ENCODE measurements at regions not wholly inside any gene's neighbourhood (a gene's known extent, or its start where the extent isn't known, plus 50 kb on each side); places are given as distances from the start of the nearest gene placed in this dataset.

GRCh38 chr2:168371273-168372019, 84.6 kb upstream of the CERS6 start:
- DNase-seq = no peak
- peaks cover 0 to 2% (median 0%) of the 10 kb centered on the region in 3 donors for H3K27me3 Mint-ChIP-seq (ENCODE audit: low read depth in 3 of 3)
- peaks cover 0 to 2% of the 10 kb centered on the region in 2 donors for H3K9me3 ChIP-seq (replicated peaks in 1 of 2; ENCODE audit: control insufficient read depth in 1 of 2, insufficient read depth in 1 of 2, low read length in 2 of 2)
- intact Hi-C loops (cut with micrococcal nuclease) = no loop called here
- H3K27ac Mint-ChIP-seq = peak overlapping the region in 1 of 7 donors; percentile 66
- TF ChIP-seq, protein P1, sequence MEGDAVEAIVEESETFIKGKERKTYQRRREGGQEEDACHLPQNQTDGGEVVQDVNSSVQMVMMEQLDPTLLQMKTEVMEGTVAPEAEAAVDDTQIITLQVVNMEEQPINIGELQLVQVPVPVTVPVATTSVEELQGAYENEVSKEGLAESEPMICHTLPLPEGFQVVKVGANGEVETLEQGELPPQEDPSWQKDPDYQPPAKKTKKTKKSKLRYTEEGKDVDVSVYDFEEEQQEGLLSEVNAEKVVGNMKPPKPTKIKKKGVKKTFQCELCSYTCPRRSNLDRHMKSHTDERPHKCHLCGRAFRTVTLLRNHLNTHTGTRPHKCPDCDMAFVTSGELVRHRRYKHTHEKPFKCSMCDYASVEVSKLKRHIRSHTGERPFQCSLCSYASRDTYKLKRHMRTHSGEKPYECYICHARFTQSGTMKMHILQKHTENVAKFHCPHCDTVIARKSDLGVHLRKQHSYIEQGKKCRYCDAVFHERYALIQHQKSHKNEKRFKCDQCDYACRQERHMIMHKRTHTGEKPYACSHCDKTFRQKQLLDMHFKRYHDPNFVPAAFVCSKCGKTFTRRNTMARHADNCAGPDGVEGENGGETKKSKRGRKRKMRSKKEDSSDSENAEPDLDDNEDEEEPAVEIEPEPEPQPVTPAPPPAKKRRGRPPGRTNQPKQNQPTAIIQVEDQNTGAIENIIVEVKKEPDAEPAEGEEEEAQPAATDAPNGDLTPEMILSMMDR (IDR thresholded peaks at IDR 0.05) = no peak
- H3K36me3 Mint-ChIP-seq = no peaks in the 10 kb centered on the region
- no peak overlapping the region for H3K9ac ChIP-seq (ENCODE audit: insufficient read depth, low read length, poor library complexity, severe bottlenecking)
- no peaks in the 10 kb centered on the region for H3K79me2 ChIP-seq (ENCODE audit: insufficient read depth, low read length)
- H3K4me3 ChIP-seq (replicated peaks in 1 of 3; ENCODE audit: low read depth in 2 of 3, low read length in 3 of 3) = no peak overlapping the region
- no peaks in the 10 kb centered on the region for H4K20me1 ChIP-seq (ENCODE audit: insufficient read depth, low read length)
- H3K27me3 ChIP-seq (ENCODE audit: control insufficient read depth in 2 of 2, insufficient read depth in 2 of 2, low read length in 2 of 2) = no peaks in the 10 kb centered on the region
- peak overlapping the region in 1 of 2 donors; percentile 0 for H3K27ac ChIP-seq (ENCODE audit: low read depth in 1 of 2, low read length in 2 of 2)
- H2AFZ ChIP-seq (ENCODE audit: insufficient read depth, low read depth, low read length, poor library complexity, severe bottlenecking) = peak overlapping the region; percentile 29
- H3K4me2 ChIP-seq (replicated peaks; ENCODE audit: extremely low read depth, low read length, poor library complexity, severe bottlenecking) = no peak overlapping the region
- H3K4me1 ChIP-seq (ENCODE audit: control insufficient read depth in 1 of 2, insufficient read depth in 2 of 2, low read length in 2 of 2) = peaks cover 4 to 5% of the 10 kb centered on the region in 2 donors
- 100% methylated on average over 1 of the region's 4 CpGs for WGBS (ENCODE audit: insufficient coverage)
- no peak overlapping the region for H3K4me3 Mint-ChIP-seq
- peaks cover 3 to 15% (median 9%) of the 10 kb centered on the region in 7 donors for H3K9me3 Mint-ChIP-seq
- peaks cover 11% of the 10 kb centered on the region for H3K4me1 Mint-ChIP-seq
- H3K36me3 ChIP-seq (replicated peaks in 1 of 2; ENCODE audit: control insufficient read depth in 1 of 2, insufficient read depth in 2 of 2, low read length in 2 of 2) = no peaks in the 10 kb centered on the region

GRCh38 chr2:168373468-168373867, 82.6 kb upstream of the CERS6 start:
- H3K27me3 ChIP-seq (ENCODE audit: control insufficient read depth in 2 of 2, insufficient read depth in 2 of 2, low read length in 2 of 2) = no peaks in the 10 kb centered on the region
- H3K9me3 Mint-ChIP-seq = peaks cover 3 to 19% (median 9%) of the 10 kb centered on the region in 7 donors
- no peak overlapping the region for H3K4me2 ChIP-seq (replicated peaks; ENCODE audit: extremely low read depth, low read length, poor library complexity, severe bottlenecking)
- H3K27ac Mint-ChIP-seq = no peak overlapping the region
- intact Hi-C loops (cut with micrococcal nuclease) = no loop called here
- WGBS (ENCODE audit: insufficient coverage) = no CpG with 5 or more reads among the region's 2 CpGs
- no peaks in the 10 kb centered on the region for H4K20me1 ChIP-seq (ENCODE audit: insufficient read depth, low read length)
- H2AFZ ChIP-seq (ENCODE audit: insufficient read depth, low read depth, low read length, poor library complexity, severe bottlenecking) = no peak overlapping the region
- no peak overlapping the region for H3K27ac ChIP-seq (ENCODE audit: low read depth in 1 of 2, low read length in 2 of 2)
- TF ChIP-seq, protein P1 (IDR thresholded peaks at IDR 0.05) = no peak
- H3K79me2 ChIP-seq (ENCODE audit: insufficient read depth, low read length) = no peaks in the 10 kb centered on the region
- H3K36me3 ChIP-seq (replicated peaks in 1 of 2; ENCODE audit: control insufficient read depth in 1 of 2, insufficient read depth in 2 of 2, low read length in 2 of 2) = no peaks in the 10 kb centered on the region
- H3K9me3 ChIP-seq (replicated peaks in 1 of 2; ENCODE audit: control insufficient read depth in 1 of 2, insufficient read depth in 1 of 2, low read length in 2 of 2) = peaks cover 0 to 2% of the 10 kb centered on the region in 2 donors
- peaks cover 0 to 1% (median 0%) of the 10 kb centered on the region in 3 donors for H3K27me3 Mint-ChIP-seq (ENCODE audit: low read depth in 3 of 3)
- H3K4me3 Mint-ChIP-seq = no peak overlapping the region
- no peak overlapping the region for H3K9ac ChIP-seq (ENCODE audit: insufficient read depth, low read length, poor library complexity, severe bottlenecking)
- no peak for DNase-seq
- peaks cover 11% of the 10 kb centered on the region for H3K4me1 Mint-ChIP-seq
- peaks cover 4 to 5% of the 10 kb centered on the region in 2 donors for H3K4me1 ChIP-seq (ENCODE audit: control insufficient read depth in 1 of 2, insufficient read depth in 2 of 2, low read length in 2 of 2)
- H3K4me3 ChIP-seq (replicated peaks in 1 of 3; ENCODE audit: low read depth in 2 of 3, low read length in 3 of 3) = no peak overlapping the region
- no peaks in the 10 kb centered on the region for H3K36me3 Mint-ChIP-seq
